ENCODE measurements at regions not wholly inside any gene's neighbourhood (a gene's known extent, or its start where the extent isn't known, plus 50 kb on each side); places are given as distances from the start of the nearest gene placed in this dataset.

DNA sequence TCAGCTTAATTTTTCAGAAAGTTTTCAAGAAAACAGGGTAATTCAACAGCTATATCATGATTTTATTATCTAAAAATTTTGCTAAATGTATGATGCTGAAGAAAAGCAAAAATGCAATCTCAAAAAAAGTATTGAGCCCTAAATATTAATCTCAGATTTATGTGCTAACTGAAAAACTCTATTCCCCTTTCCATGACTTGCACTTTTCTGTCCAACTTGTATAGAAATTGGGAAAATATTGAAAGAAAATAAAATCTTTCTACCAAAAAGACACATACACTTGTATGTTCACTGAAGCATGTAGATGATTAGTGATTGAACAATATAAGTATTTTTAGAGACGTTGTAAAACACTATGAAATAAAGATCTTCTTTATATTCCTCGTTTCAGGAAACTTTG, 368.0 kb upstream of the ATXN7L3B start:
- TF ChIP-seq, protein P1, sequence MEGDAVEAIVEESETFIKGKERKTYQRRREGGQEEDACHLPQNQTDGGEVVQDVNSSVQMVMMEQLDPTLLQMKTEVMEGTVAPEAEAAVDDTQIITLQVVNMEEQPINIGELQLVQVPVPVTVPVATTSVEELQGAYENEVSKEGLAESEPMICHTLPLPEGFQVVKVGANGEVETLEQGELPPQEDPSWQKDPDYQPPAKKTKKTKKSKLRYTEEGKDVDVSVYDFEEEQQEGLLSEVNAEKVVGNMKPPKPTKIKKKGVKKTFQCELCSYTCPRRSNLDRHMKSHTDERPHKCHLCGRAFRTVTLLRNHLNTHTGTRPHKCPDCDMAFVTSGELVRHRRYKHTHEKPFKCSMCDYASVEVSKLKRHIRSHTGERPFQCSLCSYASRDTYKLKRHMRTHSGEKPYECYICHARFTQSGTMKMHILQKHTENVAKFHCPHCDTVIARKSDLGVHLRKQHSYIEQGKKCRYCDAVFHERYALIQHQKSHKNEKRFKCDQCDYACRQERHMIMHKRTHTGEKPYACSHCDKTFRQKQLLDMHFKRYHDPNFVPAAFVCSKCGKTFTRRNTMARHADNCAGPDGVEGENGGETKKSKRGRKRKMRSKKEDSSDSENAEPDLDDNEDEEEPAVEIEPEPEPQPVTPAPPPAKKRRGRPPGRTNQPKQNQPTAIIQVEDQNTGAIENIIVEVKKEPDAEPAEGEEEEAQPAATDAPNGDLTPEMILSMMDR (IDR thresholded peaks at IDR 0.05; ENCODE audit: low read depth, low read length) = no peak
- TF ChIP-seq POLR2A (IDR thresholded peaks at IDR 0.05; ENCODE audit: extremely low read depth, insufficient read length) = no peak
